DMS153 (cell line): ENCODE measurements at regions not wholly inside any gene's neighbourhood (a gene's known extent, or its start where the extent isn't known, plus 50 kb on each side); places are given as distances from the start of the nearest gene placed in this dataset.

Experiments used
- DNase-seq: peaks from one replicate; lab custom pipeline; 2025; lab: John Stamatoyannopoulos, UW

- no peak for DNase-seq
Observed at GRCh38 chr2:6203291-6203959, 511.2 kb downstream of the SOX11 start.

DNA sequence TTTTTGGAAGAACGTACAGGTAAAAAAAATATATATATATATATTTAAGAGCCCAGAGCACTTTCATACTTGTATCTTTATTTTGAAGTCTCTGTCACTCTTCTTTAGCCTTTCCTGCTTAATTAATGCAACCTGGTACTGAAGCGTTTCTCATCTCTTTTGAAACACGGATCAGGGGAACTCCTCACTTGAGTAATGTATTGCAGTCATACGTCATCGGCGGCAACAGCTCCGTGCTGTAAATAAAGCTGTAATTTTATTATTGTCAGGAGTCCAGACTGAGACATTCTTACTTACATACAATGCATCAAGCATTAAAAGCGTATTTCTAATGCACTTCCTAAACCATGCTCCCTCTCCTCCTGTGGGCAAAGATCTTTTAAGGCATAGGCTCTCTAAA lies 514.7 kb downstream of the SOX11 start:
- no peak for DNase-seq

DNA sequence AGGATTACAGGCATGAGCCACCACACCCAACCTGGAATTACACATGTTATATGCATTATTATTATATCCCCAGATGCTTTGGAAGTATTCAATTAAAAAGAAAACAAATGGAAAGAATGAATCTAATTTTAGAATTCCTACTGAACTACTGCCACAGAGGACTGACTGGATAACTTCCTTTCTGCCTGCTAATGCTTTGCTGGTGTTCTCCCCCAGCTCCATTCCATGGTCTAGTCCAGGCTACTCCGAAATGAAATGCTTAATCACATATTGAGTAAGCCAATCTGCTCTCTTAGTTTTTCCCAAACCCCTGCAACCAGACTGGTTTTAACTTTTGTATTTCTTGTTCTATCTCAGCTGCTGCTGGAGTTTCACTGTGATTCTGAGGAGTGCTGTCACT lies 519.1 kb downstream of the SOX11 start:
- DNase-seq, result no peak

- no peak for DNase-seq
Observed at GRCh38 chr2:6212491-6212890, 520.3 kb downstream of the SOX11 start.

DNA sequence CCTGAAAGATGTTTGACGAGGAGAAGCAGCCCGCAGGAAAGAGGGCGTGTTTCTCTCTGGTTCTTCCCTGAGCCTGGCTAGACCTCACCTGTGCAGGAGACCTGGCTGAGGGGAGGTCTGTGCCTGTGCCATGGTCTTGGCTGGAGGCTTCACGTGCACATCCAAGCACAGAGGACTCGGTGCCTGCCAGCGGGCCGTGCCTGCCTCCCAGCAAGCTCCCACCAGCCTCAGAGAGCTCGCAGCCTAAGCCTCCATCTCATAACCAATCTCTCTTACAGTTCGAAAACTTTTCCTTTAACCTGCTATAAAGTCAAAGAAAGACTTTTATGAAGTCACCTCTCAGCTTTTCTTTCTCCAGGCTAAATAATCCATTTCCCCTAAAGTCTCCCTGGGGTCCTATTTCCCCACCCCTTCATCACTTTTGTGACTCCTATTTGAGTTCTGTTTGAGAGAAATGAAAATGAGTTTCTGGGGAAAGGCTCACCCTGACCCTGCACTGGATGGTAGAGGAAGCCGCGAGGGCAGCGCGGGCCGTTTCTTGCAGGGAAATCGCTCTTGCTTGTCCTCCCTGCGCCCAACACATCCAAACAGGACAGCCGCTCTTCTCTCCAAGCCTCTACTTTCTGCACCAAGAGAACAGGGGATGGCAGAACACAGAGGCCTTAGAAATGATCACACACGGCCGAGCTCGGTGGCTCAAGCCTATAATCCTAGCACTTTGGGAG lies 521.0 kb downstream of the SOX11 start:
- no peak for DNase-seq

DNA sequence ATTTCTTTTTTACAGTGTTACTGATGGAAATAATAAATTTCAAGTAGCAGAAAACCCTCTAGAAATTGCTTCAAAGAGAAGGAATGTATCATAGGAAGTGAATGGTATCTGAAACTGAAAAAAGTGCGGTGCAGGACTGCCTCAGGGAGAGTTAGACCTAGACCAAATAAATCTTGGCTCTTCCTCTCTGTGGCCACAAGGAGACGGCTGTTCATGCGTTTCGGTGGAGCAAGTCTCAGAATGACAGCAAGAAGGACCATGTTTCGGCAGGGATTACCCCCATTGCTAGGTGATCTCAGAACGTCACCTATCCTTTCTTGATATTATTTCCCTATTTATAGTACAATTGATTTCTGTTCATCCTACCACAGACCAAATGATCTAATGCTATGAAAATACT lies 522.3 kb downstream of the SOX11 start:
- no peak for DNase-seq

DNA sequence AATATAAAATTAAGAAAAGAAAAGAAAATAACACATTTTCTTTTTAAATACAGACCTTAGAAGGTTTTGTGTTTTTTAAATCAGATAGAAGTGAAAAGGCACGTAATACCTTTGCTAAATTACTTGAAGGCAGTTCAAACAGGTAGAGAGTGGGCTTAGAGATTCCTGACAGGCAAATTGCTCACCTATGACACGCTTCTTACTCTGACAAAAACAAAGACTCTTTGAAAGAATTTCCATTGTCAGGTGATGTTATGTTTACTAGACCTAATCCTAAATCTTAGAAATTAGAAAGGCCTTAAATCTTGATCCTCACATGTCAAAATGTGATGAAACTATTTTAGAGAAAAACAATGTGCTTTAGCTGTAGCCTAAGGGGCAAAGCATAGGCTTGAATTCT lies 522.9 kb downstream of the SOX11 start:
- DNase-seq, result no peak

GRCh38 chr2:6216234-6216633 lies 524.0 kb downstream of the SOX11 start:
- DNase-seq, result no peak

- no peak for DNase-seq
Observed at GRCh38 chr2:6218926-6219325, 526.7 kb downstream of the SOX11 start.

- no peak for DNase-seq
Observed at GRCh38 chr2:6219906-6220305, 527.7 kb downstream of the SOX11 start.

GRCh38 chr2:6222296-6222695 lies 530.1 kb downstream of the SOX11 start:
- no peak for DNase-seq

- no peak for DNase-seq
Observed at GRCh38 chr2:6224267-6224666, 532.1 kb downstream of the SOX11 start.

DNA sequence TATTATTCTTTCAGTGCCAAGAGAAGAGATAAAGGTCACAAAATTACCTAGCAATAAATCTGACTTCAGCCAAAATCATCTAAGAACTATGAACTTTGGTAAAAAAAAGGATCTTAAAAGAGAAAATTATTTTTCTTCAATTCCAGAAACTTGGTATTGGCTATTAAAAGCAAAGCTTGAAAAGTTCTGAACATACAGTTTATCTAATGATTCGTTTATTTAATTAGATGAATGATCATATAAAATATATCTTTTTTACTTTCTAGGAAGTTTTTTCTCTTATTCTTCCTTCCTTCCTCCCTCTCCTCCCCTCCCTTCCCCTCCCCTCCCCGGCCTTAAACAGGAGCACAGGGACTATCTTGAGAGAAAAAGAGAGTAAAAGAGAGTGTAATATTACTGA lies 536.1 kb downstream of the SOX11 start:
- DNase-seq, result no peak

DNA sequence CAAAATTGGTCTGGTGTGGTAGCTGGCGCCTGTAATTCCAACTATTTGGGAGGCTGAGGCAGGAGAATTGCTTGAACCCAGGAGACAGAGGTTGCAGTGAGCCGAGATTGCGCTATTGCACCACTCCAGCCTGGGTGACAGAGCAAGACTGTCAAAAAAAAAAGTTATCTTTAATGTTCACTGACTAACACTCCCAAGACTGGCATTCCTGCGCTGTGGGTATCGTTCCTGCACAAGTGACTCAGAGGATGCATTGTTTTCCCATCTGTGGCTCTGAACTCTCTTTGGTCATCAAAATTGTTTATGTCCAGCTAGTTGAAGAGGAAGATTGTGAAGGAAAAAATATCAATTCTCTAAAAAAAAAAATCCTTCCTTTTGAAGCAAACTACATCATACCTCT lies 539.0 kb downstream of the SOX11 start:
- no peak for DNase-seq

- no peak for DNase-seq
Observed at GRCh38 chr2:6233993-6234392, 541.8 kb downstream of the SOX11 start.

DNA sequence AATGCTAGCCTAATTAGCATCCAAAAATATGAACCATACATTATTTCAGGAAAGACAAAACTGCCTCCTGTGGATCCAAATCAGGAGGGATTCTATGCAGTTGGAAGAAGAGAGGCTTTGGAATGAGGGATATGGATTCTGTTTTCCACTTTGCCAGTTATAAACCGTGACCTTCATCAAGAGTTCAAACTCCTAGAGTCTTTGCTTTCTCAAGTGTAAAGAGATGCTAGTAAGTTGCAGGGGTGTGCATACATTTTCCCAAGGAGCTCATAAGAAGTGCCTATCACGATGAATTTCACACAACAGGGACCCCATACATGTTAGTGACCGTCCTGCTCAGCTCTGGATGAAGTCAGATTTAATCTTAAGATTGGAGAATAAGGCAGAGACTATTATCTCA lies 542.5 kb downstream of the SOX11 start:
- no peak for DNase-seq

- DNase-seq, result no peak
Observed at GRCh38 chr2:6236317-6236716, 544.1 kb downstream of the SOX11 start.

- DNase-seq, result no peak
Observed at GRCh38 chr2:6237039-6237660, 545.0 kb downstream of the SOX11 start.

- no peak for DNase-seq
Observed at GRCh38 chr2:6249557-6249956, 557.4 kb downstream of the SOX11 start.

DNA sequence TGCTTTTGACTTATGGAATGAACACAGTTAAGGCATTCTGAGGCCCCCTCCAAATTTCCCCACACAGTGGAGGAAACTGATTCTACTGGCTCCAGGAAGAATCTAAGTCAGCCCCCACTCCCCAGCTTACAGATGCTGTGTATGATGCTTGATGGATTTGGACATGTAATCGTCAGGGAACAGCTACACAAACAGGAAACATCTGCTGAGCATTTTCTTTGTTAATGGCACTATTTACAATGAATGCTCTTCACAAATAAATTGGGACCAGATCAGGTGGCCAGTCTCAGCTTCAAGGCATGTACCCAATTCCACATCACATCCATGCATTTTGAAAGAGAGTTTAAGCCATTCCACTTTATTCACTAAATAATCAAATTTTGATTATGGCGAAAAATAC lies 562.3 kb downstream of the SOX11 start:
- peak; percentile 84 for DNase-seq

DNA sequence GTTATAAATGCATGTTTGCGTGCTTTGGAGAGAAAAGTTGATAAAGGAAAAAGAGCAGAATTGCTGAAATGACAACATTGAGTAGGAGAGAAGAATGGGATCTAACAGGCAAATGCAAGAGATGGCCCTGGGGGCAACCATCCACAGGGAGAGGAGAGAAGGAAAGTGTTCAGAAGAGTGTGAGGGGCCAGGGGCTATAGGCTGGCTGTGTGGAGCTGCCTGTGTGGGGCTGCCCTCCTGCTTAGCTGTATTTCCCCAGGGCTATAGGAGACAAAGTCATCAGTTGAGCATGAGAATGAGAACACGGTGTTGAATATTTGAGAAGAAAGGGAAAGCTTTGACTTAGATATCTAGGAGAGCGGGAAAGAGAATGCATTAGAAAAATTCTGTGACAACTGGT lies 572.0 kb downstream of the SOX11 start:
- no peak for DNase-seq

DNA sequence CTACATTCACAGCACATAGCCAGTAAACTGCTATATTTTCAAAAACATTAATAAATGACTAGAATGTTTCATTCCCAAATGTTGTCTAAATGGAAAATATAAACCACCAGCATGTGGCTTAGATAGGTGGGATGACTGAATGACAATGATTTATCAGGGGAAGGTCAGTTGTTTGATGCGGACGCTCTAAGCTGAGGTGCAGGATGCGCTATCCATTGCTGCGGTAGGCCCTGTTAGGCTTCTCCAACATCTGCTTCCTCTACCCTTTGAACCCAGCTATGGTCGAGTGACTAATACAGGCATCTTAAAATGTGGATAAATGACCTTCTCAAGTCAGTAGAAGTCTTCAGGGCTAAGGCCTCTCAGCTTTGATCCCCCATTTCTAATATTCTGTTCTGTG lies 584.2 kb downstream of the CMPK2 start:
- no peak for DNase-seq

- DNase-seq, result no peak
Observed at GRCh38 chr2:6283259-6283658, 582.4 kb downstream of the CMPK2 start.

GRCh38 chr2:6287406-6287805 lies 578.3 kb downstream of the CMPK2 start:
- no peak for DNase-seq
